ENCODE measurements at regions not wholly inside any gene's neighbourhood (a gene's known extent, or its start where the extent isn't known, plus 50 kb on each side); places are given as distances from the start of the nearest gene placed in this dataset.

DNA sequence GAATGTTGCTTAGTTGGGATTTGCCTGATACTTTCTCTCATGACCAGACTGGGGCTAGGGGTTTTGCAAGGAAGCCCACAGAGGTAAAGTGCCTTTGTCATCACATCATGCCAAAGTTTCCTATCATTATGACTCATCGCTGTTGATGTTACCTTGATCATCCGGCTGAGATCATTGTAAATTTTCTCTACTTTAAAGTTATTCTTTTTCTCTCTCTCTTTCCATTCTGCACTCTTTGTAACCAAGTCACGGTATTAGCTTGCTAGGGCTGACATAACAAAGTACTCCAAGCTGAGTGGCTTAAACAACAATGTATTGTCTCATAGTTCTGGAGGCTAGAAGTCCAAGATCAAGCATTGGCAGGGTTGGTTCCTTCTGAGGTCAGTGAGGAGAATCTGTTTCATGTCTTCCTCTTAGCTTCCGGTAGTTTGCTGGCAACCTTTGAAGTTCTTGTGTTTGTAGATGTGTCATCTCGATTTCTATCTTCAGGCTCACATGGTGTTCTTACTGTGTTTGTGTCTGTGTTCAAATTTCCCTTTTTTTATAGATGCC lies 113.0 kb downstream of the DTHD1 start:
- no peak for DNase-seq (ENCODE audit: low spot score)

DNA sequence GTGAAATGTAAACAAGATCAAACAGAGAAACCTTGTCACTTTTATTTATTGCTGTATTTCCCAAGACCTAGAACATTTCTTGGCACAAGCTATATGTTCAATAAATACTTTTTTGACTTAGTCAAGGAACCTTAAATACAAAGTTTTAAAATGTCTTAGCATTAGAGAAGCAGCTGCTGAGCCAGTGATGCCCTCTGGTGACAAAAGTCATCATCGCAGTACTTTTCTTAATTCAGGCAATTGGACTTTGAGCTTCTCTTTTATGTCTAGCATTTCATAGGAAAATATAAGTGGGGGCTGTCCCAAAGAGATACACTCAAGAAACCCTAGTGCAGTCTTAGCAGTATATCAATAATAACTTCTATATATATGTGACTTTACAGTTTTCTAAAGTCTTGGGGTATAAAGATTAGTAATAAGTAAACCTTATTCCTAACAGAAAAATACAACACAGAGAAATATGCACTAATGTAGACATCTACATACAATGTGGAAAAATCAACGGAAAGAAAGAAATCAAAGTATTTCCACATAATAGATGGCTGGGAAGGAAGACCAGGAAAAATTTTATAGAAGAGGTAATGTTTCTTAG lies 118.4 kb downstream of the DTHD1 start:
- no peak for DNase-seq (ENCODE audit: low spot score)

- no peak for DNase-seq (ENCODE audit: low spot score)
Observed at GRCh38 chr4:36402008-36402758, 120.8 kb downstream of the DTHD1 start.

DNA sequence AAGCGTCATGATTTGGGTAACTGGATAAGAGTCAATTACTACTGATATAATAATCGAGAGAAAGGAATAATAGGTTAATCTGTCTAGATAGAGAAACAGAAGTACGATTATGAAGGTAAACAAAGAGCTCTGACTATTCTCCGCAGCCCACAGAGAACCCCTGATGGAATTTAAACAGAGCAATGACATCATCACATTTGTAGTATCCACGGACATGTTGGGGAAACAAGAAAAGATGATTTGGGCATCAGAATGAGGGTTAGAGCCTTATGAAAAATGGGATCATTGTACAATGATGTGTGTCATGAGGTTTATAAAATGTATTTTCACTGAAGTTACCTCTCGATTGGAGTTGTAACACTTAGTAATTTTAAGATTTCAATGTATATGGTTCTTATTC lies 129.9 kb downstream of the DTHD1 start:
- DNase-seq (ENCODE audit: low spot score): no peak

GRCh38 chr4:36414248-36414647 lies 132.8 kb downstream of the DTHD1 start:
- DNase-seq (ENCODE audit: low spot score): no peak

DNA sequence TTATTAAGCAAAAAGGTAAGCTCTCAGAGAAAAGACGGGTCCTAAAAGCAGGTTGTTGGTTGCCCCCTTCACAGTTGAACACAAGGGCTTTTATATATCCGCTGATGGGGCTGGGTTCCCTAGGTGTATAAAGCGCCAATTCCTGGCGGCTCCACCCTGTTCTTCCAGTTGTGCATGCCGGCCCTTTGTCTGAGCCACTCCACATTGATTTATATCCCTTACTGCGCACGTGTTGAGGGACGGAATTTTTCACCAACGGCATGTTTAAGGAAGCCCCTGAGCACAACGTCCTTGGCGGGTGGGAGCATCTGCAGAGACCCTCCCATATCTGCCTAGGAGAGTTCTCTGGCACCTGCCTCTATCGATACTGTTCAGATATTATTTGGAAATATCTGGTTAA lies 135.7 kb downstream of the DTHD1 start:
- DNase-seq (ENCODE audit: low spot score): no peak

- DNase-seq (ENCODE audit: low spot score): no peak
Observed at GRCh38 chr4:36420111-36420679, 138.8 kb downstream of the DTHD1 start.

DNA sequence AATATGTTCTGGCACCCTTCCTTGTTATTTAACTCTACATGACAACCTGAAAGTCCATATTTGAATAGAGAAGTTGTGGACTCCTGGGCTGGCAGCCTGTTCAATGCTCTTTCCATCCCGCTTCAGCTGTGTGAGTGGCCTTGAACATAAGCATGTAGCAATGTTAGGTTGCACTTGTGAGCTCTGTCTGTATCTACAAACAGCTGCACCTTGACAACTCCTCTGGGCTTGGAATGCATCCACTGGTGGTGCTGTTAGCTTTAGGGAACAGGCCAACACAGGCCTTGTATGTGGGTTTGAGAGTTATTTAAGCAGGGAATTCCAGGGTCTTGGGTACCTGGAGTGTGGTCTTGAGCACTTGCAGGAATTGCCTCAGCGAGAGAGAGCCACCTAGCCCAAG lies 141.2 kb downstream of the DTHD1 start:
- no peak for DNase-seq (ENCODE audit: low spot score)

- DNase-seq (ENCODE audit: low spot score): no peak
Observed at GRCh38 chr4:36426741-36427140, 145.3 kb downstream of the DTHD1 start.

- DNase-seq (ENCODE audit: low spot score): no peak
Observed at GRCh38 chr4:36427696-36428095, 146.3 kb downstream of the DTHD1 start.

DNA sequence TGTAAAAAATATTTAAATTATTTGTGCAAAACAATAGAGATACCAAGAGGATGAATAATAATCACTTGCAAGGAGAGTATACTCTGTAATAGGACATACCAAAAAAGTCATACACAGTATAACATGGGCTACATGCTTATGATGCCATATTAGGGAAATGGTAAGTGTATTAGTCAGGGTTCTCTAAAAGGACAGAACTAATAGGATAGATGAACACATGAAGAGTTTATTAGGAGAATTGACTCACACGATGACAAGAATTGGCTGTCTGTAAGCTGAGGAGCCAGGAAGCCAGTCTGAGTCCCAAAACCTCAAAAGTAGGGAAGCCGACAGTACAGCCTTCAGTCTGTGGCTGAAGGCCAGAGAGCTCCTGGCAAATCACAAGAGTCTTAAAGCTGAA lies 151.2 kb downstream of the DTHD1 start:
- DNase-seq (ENCODE audit: low spot score): no peak

DNA sequence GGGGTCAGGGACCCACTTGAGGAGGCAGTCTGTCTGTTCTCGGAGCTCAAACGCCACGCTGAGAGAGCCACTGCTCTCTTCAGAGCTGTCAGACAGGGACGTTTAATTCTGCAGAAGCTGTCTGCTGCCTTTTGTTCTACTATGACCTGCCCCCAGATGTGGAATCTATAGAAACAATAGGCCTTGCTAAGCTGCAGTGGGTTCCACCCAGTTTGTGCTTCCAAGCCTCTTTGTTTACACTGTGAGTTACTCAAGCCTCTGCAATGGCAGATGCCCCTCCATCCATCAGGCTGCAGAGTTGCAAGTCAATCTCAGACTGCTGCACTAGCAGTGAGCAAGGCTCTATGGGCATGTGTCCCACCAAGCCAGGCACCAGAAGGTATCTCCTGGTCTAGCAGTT lies 158.1 kb downstream of the DTHD1 start:
- no peak for DNase-seq (ENCODE audit: low spot score)

- DNase-seq (ENCODE audit: low spot score): no peak
Observed at GRCh38 chr4:36445480-36445879, 164.1 kb downstream of the DTHD1 start.

DNA sequence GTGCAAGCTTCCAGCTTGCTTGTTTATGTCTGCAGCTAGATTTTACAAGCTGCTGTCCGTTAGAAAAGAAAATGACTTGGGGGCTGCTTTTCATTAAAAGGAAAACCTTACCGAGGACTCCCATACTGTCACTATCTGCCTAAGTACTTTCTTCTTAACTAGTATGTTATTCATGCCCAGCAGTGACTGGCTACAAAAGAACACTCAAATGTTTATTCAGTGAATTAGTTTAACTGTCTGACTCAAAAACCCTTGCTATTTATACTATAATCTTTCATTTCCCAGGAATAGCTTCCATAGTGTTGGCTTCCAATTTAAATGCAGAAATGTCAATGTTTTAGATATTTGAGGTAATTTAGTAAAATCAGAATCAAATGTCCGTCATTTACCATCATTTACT lies 164.9 kb downstream of the DTHD1 start:
- DNase-seq (ENCODE audit: low spot score): no peak

- no peak for DNase-seq (ENCODE audit: low spot score)
Observed at GRCh38 chr4:36461344-36461743, 179.9 kb downstream of the DTHD1 start.

GRCh38 chr4:36467670-36468069 lies 186.3 kb downstream of the DTHD1 start:
- no peak for DNase-seq (ENCODE audit: low spot score)

- no peak for DNase-seq (ENCODE audit: low spot score)
Observed at GRCh38 chr4:36471903-36472302, 190.5 kb downstream of the DTHD1 start.

GRCh38 chr4:36476135-36476534 lies 194.7 kb downstream of the DTHD1 start:
- DNase-seq (ENCODE audit: low spot score): no peak

GRCh38 chr4:36477861-36478260 lies 196.4 kb downstream of the DTHD1 start:
- DNase-seq (ENCODE audit: low spot score): no peak

- DNase-seq (ENCODE audit: low spot score): no peak
Observed at GRCh38 chr4:36485885-36486284, 204.5 kb downstream of the DTHD1 start.

- DNase-seq (ENCODE audit: low spot score): no peak
Observed at GRCh38 chr4:36489798-36490197, 208.4 kb downstream of the DTHD1 start.

GRCh38 chr4:36492041-36492440 lies 210.6 kb downstream of the DTHD1 start:
- DNase-seq (ENCODE audit: low spot score): no peak

DNA sequence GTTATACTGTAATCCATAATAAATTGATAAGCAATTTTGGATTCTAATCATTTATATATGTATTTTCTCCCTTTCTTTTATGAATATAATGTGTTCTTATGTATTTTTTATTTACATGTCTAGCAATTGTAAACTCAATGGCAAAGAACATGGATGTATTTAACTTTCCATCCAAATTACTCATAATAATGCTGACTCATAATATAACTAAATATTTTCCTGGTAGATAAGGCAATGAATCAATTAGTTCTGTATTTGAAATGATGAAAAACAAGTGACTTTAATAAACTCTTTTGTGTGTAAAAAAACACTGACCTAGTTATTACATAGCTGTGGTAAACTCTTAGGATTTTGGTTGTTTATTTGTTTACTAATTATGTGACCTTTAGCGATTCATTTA lies 211.2 kb downstream of the DTHD1 start:
- DNase-seq (ENCODE audit: low spot score): no peak
